GM12878 (cell line): ENCODE measurements at regions not wholly inside any gene's neighbourhood (a gene's known extent, or its start where the extent isn't known, plus 50 kb on each side); places are given as distances from the start of the nearest gene placed in this dataset.

ENCODE experiments used
- CTCF ChIP-seq, 3 experiments: IDR thresholded peaks in 2 of 3; conservative IDR thresholded peaks in 1 of 3; 2 replicates each; pipeline ENCODE4 v1.5.1; 2011; ENCODE audit warnings: low read depth in 3 of 3, low read length in 3 of 3, mild to moderate bottlenecking in 3 of 3, control low read depth in 2 of 3, moderate library complexity in 2 of 3, inconsistent platforms in 1 of 3, mixed read lengths in 1 of 3; ENCODE audit not compliant: control insufficient read depth in 2 of 3, insufficient read depth in 1 of 3; ENCODE audit errors: extremely low read depth in 1 of 3
- PBX3 ChIP-seq: IDR thresholded peaks from 2 replicates; pipeline ENCODE4 v1.6.1; 2011; ENCODE audit warnings: mild to moderate bottlenecking, low read depth, low read length, moderate library complexity; ENCODE audit not compliant: insufficient replicate concordance
- POLR2AphosphoS5 ChIP-seq: IDR thresholded peaks from 2 replicates; pipeline ENCODE4 v1.6.1; 2011; ENCODE audit warnings: mild to moderate bottlenecking, low read length, inconsistent platforms

DNA sequence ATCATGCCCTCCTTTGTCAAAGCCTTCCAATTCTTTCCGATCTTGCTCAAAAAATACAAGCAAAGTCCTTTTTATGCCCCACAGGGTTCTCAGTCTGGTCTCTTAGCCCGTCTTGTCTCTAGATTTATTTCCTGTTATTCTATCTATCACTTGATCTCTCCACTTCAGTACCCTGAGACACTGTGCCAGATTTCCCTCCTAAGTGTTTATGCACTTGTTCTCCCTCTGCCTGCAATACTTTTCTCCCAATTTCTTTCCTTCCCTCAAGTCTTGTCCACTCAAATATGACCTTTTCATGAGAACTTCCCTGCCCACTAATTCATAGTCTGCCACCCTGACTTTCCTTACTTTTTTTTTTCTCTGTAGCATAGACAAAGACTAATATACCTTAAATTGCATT is 141.4 kb downstream of the MBL2 start:
- TF ChIP-seq POLR2AphosphoS5: no peak
- TF ChIP-seq CTCF (IDR thresholded peaks at IDR 0.05 in 2 of 3, conservative IDR thresholded peaks at IDR 0.05 in 1 of 3; ENCODE audit: control insufficient read depth in 2 of 3, extremely low read depth in 1 of 3, insufficient read depth in 1 of 3, low read depth in 3 of 3, low read length in 3 of 3): no peak
- no peak for TF ChIP-seq PBX3
